ENCODE measurements at regions not wholly inside any gene's neighbourhood (a gene's known extent, or its start where the extent isn't known, plus 50 kb on each side); places are given as distances from the start of the nearest gene placed in this dataset.

GRCh38 chrX:124814106-124814505 is 467.7 kb downstream of the SH2D1A start (continued):
- TF ChIP-seq ZBTB40 (IDR thresholded peaks at IDR 0.05; ENCODE audit: borderline replicate concordance) (no peak), NR2C1 (IDR thresholded peaks at IDR 0.05) (no peak), MYB (IDR thresholded peaks at IDR 0.05; ENCODE audit: borderline replicate concordance, low read depth, low read length) (no peak), LARP7 (IDR thresholded peaks at IDR 0.05) (no peak)

GRCh38 chrX:124818033-124818432 is 471.7 kb downstream of the SH2D1A start:
- H4K20me1 ChIP-seq (ENCODE audit: control insufficient read depth, insufficient read depth), result no peaks in the 10 kb centered on the region
- FAIRE-seq (no peak), DNase-seq (ENCODE audit: low read depth, low spot score) (no peak), ATAC-seq (no peak)
- H3K4me1 ChIP-seq (ENCODE audit: control insufficient read depth, insufficient read depth, low read length), result no peaks in the 10 kb centered on the region
- in situ Hi-C loops (cut with MboI), result no loop called here
- WGBS (ENCODE audit: insufficient coverage, insufficient replicate concordance, low lambda C conversion rate, missing lambda C conversion rate), result 47% methylated on average over 5 of the region's 5 CpGs
- H3K9me3 ChIP-seq (replicated peaks; ENCODE audit: control insufficient read depth, insufficient read depth, low read length), result no peaks in the 10 kb centered on the region
- POLR2A ChIA-PET, result no interaction called here
- H3K9ac ChIP-seq (ENCODE audit: control insufficient read depth, insufficient read depth, low read length), result no peak overlapping the region
- H3K36me3 ChIP-seq (ENCODE audit: control insufficient read depth in 2 of 2, insufficient read depth in 2 of 2, low read length in 1 of 2), result no peaks in the 10 kb centered on the region
- intact Hi-C loops (cut with micrococcal nuclease; ENCODE audit: unreplicated experiment), result no loop called here
- H3K4me2 ChIP-seq (ENCODE audit: control insufficient read depth, insufficient read depth), result no peak overlapping the region
- TF ChIP-seq RAD21 (IDR thresholded peaks at IDR 0.05; ENCODE audit: insufficient read depth, low read depth, low read length), result no peak
- BruUV-seq (replicated peaks), result no TSS peak
- H3K27me3 ChIP-seq (replicated peaks in 1 of 2; ENCODE audit: control insufficient read depth in 2 of 2, insufficient read depth in 2 of 2, low read length in 1 of 2), result no peaks in the 10 kb centered on the region
- CTCF ChIA-PET, result no interaction called here
- H3K27ac ChIP-seq (ENCODE audit: control insufficient read depth, insufficient read depth), result no peak overlapping the region
- H3K79me2 ChIP-seq (ENCODE audit: control insufficient read depth, insufficient read depth, low read length), result no peaks in the 10 kb centered on the region
- RAD21 ChIA-PET (ENCODE audit: unreplicated experiment), result no interaction called here
- no peak overlapping the region for H2AFZ ChIP-seq (ENCODE audit: control insufficient read depth, low read depth, low read length)
- SMC1A ChIA-PET (ENCODE audit: uncharacterized antibody, unreplicated experiment), result no interaction called here
- no peak overlapping the region for H3K4me3 ChIP-seq
